ENCODE measurements at regions not wholly inside any gene's neighbourhood (a gene's known extent, or its start where the extent isn't known, plus 50 kb on each side); places are given as distances from the start of the nearest gene placed in this dataset.

GRCh38 chr7:54701982-54702381, 57.0 kb downstream of the SEC61G start:
- intact Hi-C loops (cut with micrococcal nuclease; ENCODE audit: unreplicated experiment), result no loop called here
- TF ChIP-seq CTCF (IDR thresholded peaks at IDR 0.05; ENCODE audit: insufficient read depth in 1 of 2, low read depth in 1 of 2, low read length in 1 of 2, severe bottlenecking in 1 of 2, unreplicated experiment in 1 of 2), result no peak
- no peak for DNase-seq
- no peak overlapping the region for H3K4me3 ChIP-seq (ENCODE audit: low read depth, low read length)
- Mint-ChIP-seq H3K27me3 (ENCODE audit: insufficient read depth, unreplicated experiment) (peaks cover 10% of the 10 kb centered on the region), H3K36me3 (ENCODE audit: insufficient read depth, unreplicated experiment) (no peaks in the 10 kb centered on the region), H3K4me3 (ENCODE audit: unreplicated experiment) (no peak overlapping the region), H3K27ac (ENCODE audit: unreplicated experiment) (no peak overlapping the region), H3K4me1 (ENCODE audit: low read depth, unreplicated experiment) (no peaks in the 10 kb centered on the region), H3K9me3 (ENCODE audit: unreplicated experiment) (no peaks in the 10 kb centered on the region)
- H3K9me3 ChIP-seq, result no peaks in the 10 kb centered on the region
- ChIA-PET POLR2A (no interaction called here), CTCF (no interaction called here)
- no peaks in the 10 kb centered on the region for H3K4me1 ChIP-seq
- no TSS peak for BruUV-seq (replicated peaks)
- H3K27me3 ChIP-seq (replicated peaks; ENCODE audit: control insufficient read depth, insufficient read depth, low read length), result no peaks in the 10 kb centered on the region
- H3K36me3 ChIP-seq (ENCODE audit: control insufficient read depth, insufficient read depth, low read length), result no peaks in the 10 kb centered on the region

GRCh38 chr7:54699715-54700114, 59.3 kb downstream of the SEC61G start:
- CTCF ChIA-PET, result no interaction called here

GRCh38 chr7:54697659-54698186, 61.3 kb downstream of the SEC61G start:
- ChIA-PET CTCF (no interaction called here), POLR2A (no interaction called here)
- H3K4me3 Mint-ChIP-seq (ENCODE audit: unreplicated experiment), result no peak overlapping the region
- no peaks in the 10 kb centered on the region for H3K4me1 Mint-ChIP-seq (ENCODE audit: low read depth, unreplicated experiment)
- BruUV-seq (replicated peaks), result no TSS peak
- no peaks in the 10 kb centered on the region for H3K9me3 Mint-ChIP-seq (ENCODE audit: unreplicated experiment)
- DNase-seq, result no peak
- TF ChIP-seq CTCF (IDR thresholded peaks at IDR 0.05; ENCODE audit: insufficient read depth in 1 of 2, low read depth in 1 of 2, low read length in 1 of 2, severe bottlenecking in 1 of 2, unreplicated experiment in 1 of 2), result no peak
- intact Hi-C loops (cut with micrococcal nuclease; ENCODE audit: unreplicated experiment), result no loop called here
- no peaks in the 10 kb centered on the region for H3K36me3 Mint-ChIP-seq (ENCODE audit: insufficient read depth, unreplicated experiment)
- no peaks in the 10 kb centered on the region for H3K9me3 ChIP-seq
- no peak overlapping the region for H3K27ac Mint-ChIP-seq (ENCODE audit: unreplicated experiment)
- H3K27me3 ChIP-seq (replicated peaks; ENCODE audit: control insufficient read depth, insufficient read depth, low read length), result no peaks in the 10 kb centered on the region
- H3K27me3 Mint-ChIP-seq (ENCODE audit: insufficient read depth, unreplicated experiment), result peaks cover 13% of the 10 kb centered on the region
- no peak overlapping the region for H3K4me3 ChIP-seq (ENCODE audit: low read depth, low read length)
- no peaks in the 10 kb centered on the region for H3K36me3 ChIP-seq (ENCODE audit: control insufficient read depth, insufficient read depth, low read length)
- no peaks in the 10 kb centered on the region for H3K4me1 ChIP-seq

More at GRCh38 chr7:54699715-54700114, 59.3 kb downstream of the SEC61G start:
- no TSS peak for BruUV-seq (replicated peaks)
- no peaks in the 10 kb centered on the region for H3K36me3 ChIP-seq (ENCODE audit: control insufficient read depth, insufficient read depth, low read length)
- Mint-ChIP-seq H3K27ac (ENCODE audit: unreplicated experiment) (no peak overlapping the region), H3K36me3 (ENCODE audit: insufficient read depth, unreplicated experiment) (no peaks in the 10 kb centered on the region), H3K27me3 (ENCODE audit: insufficient read depth, unreplicated experiment) (peaks cover 17% of the 10 kb centered on the region), H3K4me1 (ENCODE audit: low read depth, unreplicated experiment) (no peaks in the 10 kb centered on the region), H3K9me3 (ENCODE audit: unreplicated experiment) (no peaks in the 10 kb centered on the region), H3K4me3 (ENCODE audit: unreplicated experiment) (no peak overlapping the region)
- POLR2A ChIA-PET, result no interaction called here
- H3K4me3 ChIP-seq (ENCODE audit: low read depth, low read length), result no peak overlapping the region
- no peak for DNase-seq
- no peaks in the 10 kb centered on the region for H3K9me3 ChIP-seq
- TF ChIP-seq CTCF (IDR thresholded peaks at IDR 0.05; ENCODE audit: insufficient read depth in 1 of 2, low read depth in 1 of 2, low read length in 1 of 2, severe bottlenecking in 1 of 2, unreplicated experiment in 1 of 2), result no peak
- intact Hi-C loops (cut with micrococcal nuclease; ENCODE audit: unreplicated experiment), result no loop called here
- no peaks in the 10 kb centered on the region for H3K27me3 ChIP-seq (replicated peaks; ENCODE audit: control insufficient read depth, insufficient read depth, low read length)
- no peaks in the 10 kb centered on the region for H3K4me1 ChIP-seq

Data from Caco-2 (cell line).